ENCODE measurements at regions not wholly inside any gene's neighbourhood (a gene's known extent, or its start where the extent isn't known, plus 50 kb on each side); places are given as distances from the start of the nearest gene placed in this dataset.

GRCh38 chrX:7698248-7698647 is 144.7 kb upstream of the VCX start:
- TF ChIP-seq SUZ12 (IDR thresholded peaks at IDR 0.05; ENCODE audit: extremely low read depth, insufficient read depth, insufficient read length), result no peak
- TF ChIP-seq YY1 (IDR thresholded peaks at IDR 0.05; ENCODE audit: insufficient read depth, insufficient read length), result no peak
